Thyroid gland (tissue), 4 donors: ENCODE measurements at regions not wholly inside any gene's neighbourhood (a gene's known extent, or its start where the extent isn't known, plus 50 kb on each side); places are given as distances from the start of the nearest gene placed in this dataset.

Experiments used
- CTCF ChIP-seq, 6 experiments: fragments of 200-600 bp in 3 of 6; fragments of 450-650 bp in 3 of 6; sonication (generic) in 3 of 6; IDR thresholded peaks; one replicate each; pipeline ENCODE4 v1.5.1; 2016 to 2019; ENCODE audit warnings: antibody characterized with exemption in 6 of 6, mild to moderate bottlenecking in 2 of 6, inconsistent platforms in 1 of 6, moderate library complexity in 1 of 6
- POLR2A ChIP-seq, 2 donors: fragments of 450-650 bp; IDR thresholded peaks; one replicate each; pipeline ENCODE4 v1.6.1; 2017; ENCODE audit warnings: antibody characterized with exemption in 2 of 2, mild to moderate bottlenecking in 2 of 2, moderate library complexity in 1 of 2

- TF ChIP-seq CTCF (IDR thresholded peaks at IDR 0.05) (no peak), POLR2A (IDR thresholded peaks at IDR 0.05) (no peak)
Measured at GRCh38 chr6:76888351-76888750, 574.9 kb downstream of the HTR1B start.
